SK-N-SH treated with all-trans-retinoic acid at 6 μM for 48 hours (cell line): ENCODE measurements at regions not wholly inside any gene's neighbourhood (a gene's known extent, or its start where the extent isn't known, plus 50 kb on each side); places are given as distances from the start of the nearest gene placed in this dataset.

ENCODE experiments used
- ATAC-seq: fragments of 200-7000 bp; cut with Tn5 transposase; 3 replicates; pipeline ENCODE4 v1.9.1; 2020; ENCODE audit warnings: mild to moderate bottlenecking, moderate library complexity
- BACH2 ChIP-seq: fragments of 250-450 bp; sonication (Bioruptor Pico); IDR thresholded peaks from 2 replicates; pipeline ENCODE4 v1.9.0; 2021; ENCODE audit warnings: mild to moderate bottlenecking, borderline replicate concordance
- CREB5 ChIP-seq: fragments of 250-450 bp; sonication (Bioruptor Pico); IDR thresholded peaks from 2 replicates; pipeline ENCODE4 v1.5.1; 2020; ENCODE audit warnings: low read depth, mild to moderate bottlenecking, moderate library complexity
- CSDC2 ChIP-seq: fragments of 250-450 bp; sonication (Bioruptor Pico); IDR thresholded peaks from 2 replicates; pipeline ENCODE4 v1.5.0; 2020; ENCODE audit warnings: mild to moderate bottlenecking, moderate library complexity
- ESRRG ChIP-seq: fragments of 250-450 bp; sonication (Bioruptor Pico); IDR thresholded peaks from 2 replicates; pipeline ENCODE4 v1.6.1; 2021; ENCODE audit warnings: mild to moderate bottlenecking
- GLIS3 ChIP-seq: fragments of 250-450 bp; sonication (Bioruptor Pico); IDR thresholded peaks from 2 replicates; pipeline ENCODE4 v1.5.0; 2020; ENCODE audit warnings: mild to moderate bottlenecking, moderate library complexity
- ISL1 ChIP-seq: fragments of 250-450 bp; sonication (Bioruptor Pico); IDR thresholded peaks from 2 replicates; pipeline ENCODE4 v2.1.2; 2022; ENCODE audit warnings: mild to moderate bottlenecking, moderate library complexity
- OSR1 ChIP-seq: fragments of 250-450 bp; sonication (Bioruptor Pico); IDR thresholded peaks from 2 replicates; pipeline ENCODE4 v1.8.0; 2022; ENCODE audit warnings: moderate library complexity, mild to moderate bottlenecking, inconsistent platforms
- PATZ1 ChIP-seq: fragments of 250-450 bp; sonication (Bioruptor Pico); IDR thresholded peaks from 2 replicates; pipeline ENCODE4 v1.8.0; 2020; ENCODE audit warnings: mild to moderate bottlenecking, moderate library complexity, borderline replicate concordance
- POU6F1 ChIP-seq: fragments of 250-450 bp; sonication (Bioruptor Pico); IDR thresholded peaks from 2 replicates; pipeline ENCODE4 v1.8.0; 2021; ENCODE audit warnings: low read depth, mild to moderate bottlenecking, moderate library complexity, borderline replicate concordance
- RARB ChIP-seq: fragments of 250-450 bp; sonication (Bioruptor Pico); IDR thresholded peaks from 2 replicates; pipeline ENCODE4 v1.8.0; 2021; ENCODE audit warnings: mild to moderate bottlenecking, moderate library complexity
- SNAI2 ChIP-seq: fragments of 250-450 bp; sonication (Bioruptor Pico); IDR thresholded peaks from 2 replicates; pipeline ENCODE4 v1.5.0; 2020; ENCODE audit warnings: mild to moderate bottlenecking, moderate library complexity
- TCF4 ChIP-seq: fragments of 250-450 bp; sonication (Bioruptor Pico); IDR thresholded peaks from 2 replicates; pipeline ENCODE4 v1.8.0; 2021; ENCODE audit warnings: mild to moderate bottlenecking, moderate library complexity, borderline replicate concordance
- TOX ChIP-seq: fragments of 250-450 bp; sonication (Bioruptor Pico); IDR thresholded peaks from 2 replicates; pipeline ENCODE4 v1.8.0; 2021; ENCODE audit warnings: mild to moderate bottlenecking, moderate library complexity, borderline replicate concordance
- ZC3H10 ChIP-seq: fragments of 250-450 bp; sonication (Bioruptor Pico); IDR thresholded peaks from 2 replicates; pipeline ENCODE4 v1.5.1; 2021; ENCODE audit warnings: mild to moderate bottlenecking, moderate library complexity
- ZFP3 ChIP-seq: fragments of 250-450 bp; sonication (Bioruptor Pico); IDR thresholded peaks from 2 replicates; pipeline ENCODE4 v1.5.0; 2020; ENCODE audit warnings: mild to moderate bottlenecking, moderate library complexity
- ZNF565 ChIP-seq: fragments of 450-650 bp; formaldehyde crosslinking; conservative IDR thresholded peaks from 2 replicates; pipeline ENCODE4 v1.5.0; 2020; ENCODE audit warnings: low read depth, mild to moderate bottlenecking, moderate library complexity
- ZNF70 ChIP-seq: fragments of 450-650 bp; formaldehyde crosslinking; IDR thresholded peaks from 2 replicates; pipeline ENCODE4 v1.5.0; 2020; ENCODE audit warnings: mild to moderate bottlenecking, moderate library complexity
- ZNF8 ChIP-seq: fragments of 450-650 bp; formaldehyde crosslinking; IDR thresholded peaks from 2 replicates; pipeline ENCODE4 v1.5.0; 2020; ENCODE audit warnings: mild to moderate bottlenecking, moderate library complexity
- TF ChIP-seq, protein P1 (sequence below): fragments of 250-450 bp; sonication (Bioruptor Pico); IDR thresholded peaks from 2 replicates; pipeline ENCODE4 v1.5.0; 2020; ENCODE audit warnings: mild to moderate bottlenecking, moderate library complexity

DNA sequence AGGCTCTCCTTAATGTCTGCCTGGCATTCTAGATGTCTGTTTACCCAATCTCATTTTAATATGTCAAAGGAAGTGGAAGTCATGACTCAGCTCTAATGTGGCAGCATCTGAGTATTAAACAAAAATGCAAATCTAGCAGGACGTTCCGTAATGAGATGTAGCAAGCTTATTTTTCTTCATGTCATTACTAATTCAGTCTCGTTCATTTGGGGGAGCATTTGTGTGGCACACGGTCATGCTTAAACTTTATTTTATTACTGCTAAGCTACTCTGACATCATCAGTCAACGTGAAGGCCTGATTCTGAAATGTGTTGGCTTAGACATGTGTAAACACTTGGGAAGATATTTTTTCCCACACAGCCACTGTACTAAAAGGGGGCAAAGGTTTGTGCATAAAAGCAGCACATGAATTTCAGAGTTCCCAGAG, 326.7 kb upstream of the TMPO start:
- ATAC-seq, result no peak
- TF ChIP-seq RARB (no peak), ESRRG (CRISPR knock-in tag) (no peak), ZFP3 (CRISPR knock-in tag) (no peak), CSDC2 (no peak), TOX (CRISPR knock-in tag) (no peak), ZNF8 (CRISPR knock-in tag) (no peak), POU6F1 (CRISPR knock-in tag) (no peak), CREB5 (CRISPR knock-in tag) (no peak), ZNF70 (CRISPR knock-in tag) (no peak), BACH2 (CRISPR knock-in tag) (no peak), ISL1 (CRISPR knock-in tag) (no peak), TCF4 (CRISPR knock-in tag) (no peak), ZNF565 (no peak), GLIS3 (CRISPR knock-in tag) (no peak), OSR1 (no peak), SNAI2 (CRISPR knock-in tag) (no peak)
- TF ChIP-seq, protein P1, sequence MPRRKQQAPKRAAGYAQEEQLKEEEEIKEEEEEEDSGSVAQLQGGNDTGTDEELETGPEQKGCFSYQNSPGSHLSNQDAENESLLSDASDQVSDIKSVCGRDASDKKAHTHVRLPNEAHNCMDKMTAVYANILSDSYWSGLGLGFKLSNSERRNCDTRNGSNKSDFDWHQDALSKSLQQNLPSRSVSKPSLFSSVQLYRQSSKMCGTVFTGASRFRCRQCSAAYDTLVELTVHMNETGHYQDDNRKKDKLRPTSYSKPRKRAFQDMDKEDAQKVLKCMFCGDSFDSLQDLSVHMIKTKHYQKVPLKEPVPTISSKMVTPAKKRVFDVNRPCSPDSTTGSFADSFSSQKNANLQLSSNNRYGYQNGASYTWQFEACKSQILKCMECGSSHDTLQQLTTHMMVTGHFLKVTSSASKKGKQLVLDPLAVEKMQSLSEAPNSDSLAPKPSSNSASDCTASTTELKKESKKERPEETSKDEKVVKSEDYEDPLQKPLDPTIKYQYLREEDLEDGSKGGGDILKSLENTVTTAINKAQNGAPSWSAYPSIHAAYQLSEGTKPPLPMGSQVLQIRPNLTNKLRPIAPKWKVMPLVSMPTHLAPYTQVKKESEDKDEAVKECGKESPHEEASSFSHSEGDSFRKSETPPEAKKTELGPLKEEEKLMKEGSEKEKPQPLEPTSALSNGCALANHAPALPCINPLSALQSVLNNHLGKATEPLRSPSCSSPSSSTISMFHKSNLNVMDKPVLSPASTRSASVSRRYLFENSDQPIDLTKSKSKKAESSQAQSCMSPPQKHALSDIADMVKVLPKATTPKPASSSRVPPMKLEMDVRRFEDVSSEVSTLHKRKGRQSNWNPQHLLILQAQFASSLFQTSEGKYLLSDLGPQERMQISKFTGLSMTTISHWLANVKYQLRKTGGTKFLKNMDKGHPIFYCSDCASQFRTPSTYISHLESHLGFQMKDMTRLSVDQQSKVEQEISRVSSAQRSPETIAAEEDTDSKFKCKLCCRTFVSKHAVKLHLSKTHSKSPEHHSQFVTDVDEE, result no peak

DNA sequence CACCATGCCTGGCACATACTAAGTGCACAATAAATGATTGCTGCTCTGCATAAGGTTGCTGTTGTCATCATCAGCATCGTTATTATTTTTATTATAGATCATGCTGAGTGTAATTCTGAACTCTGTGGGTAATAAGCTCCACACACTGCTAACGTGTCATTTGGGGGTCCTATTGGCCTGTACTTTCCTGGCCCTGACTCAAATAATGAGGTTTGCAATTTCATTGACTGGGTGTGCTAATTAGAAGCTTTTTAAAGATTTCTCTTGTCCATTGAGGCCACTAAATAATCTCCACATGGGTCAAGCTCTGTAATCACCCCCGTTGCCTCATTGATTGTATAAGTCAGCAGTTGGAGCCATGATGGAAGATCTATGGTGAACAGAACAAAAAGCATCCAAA, 320.8 kb upstream of the TMPO start:
- no peak for ATAC-seq

More for the DNA sequence above, 320.8 kb upstream of the TMPO start:
- TF ChIP-seq ZC3H10 (CRISPR knock-in tag), result no peak
- TF ChIP-seq ZFP3 (CRISPR knock-in tag), result no peak
- TF ChIP-seq BACH2 (CRISPR knock-in tag), result no peak
- TF ChIP-seq ISL1 (CRISPR knock-in tag), result no peak
- no peak for TF ChIP-seq PATZ1 (CRISPR knock-in tag)
- no peak for TF ChIP-seq ZNF70 (CRISPR knock-in tag)
- TF ChIP-seq POU6F1 (CRISPR knock-in tag), result no peak
- no peak for TF ChIP-seq CSDC2
